ENCODE measurements at regions not wholly inside any gene's neighbourhood (a gene's known extent, or its start where the extent isn't known, plus 50 kb on each side); places are given as distances from the start of the nearest gene placed in this dataset.

DNA sequence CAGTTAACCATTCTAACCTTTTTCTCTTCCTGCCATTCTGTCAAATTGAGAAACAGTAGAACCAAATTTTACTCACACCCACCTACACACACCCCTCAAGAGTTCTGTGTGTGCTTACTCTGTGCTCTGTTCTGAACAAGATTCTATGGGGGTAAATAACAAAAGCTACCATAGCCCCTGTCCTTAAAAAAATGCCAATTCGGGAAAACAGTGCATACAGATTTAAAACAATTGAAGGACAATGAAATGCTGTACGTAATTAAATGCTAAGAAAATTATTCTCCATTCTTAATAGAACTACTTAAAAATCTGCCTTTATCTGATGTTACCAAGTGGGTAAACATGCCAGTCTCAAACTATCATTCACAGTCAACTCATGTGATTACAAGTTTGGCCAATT, 1107.5 kb downstream of the TUSC7 start:
- Histone ChIP-seq H3K36me3 (no peaks in the 10 kb centered on the region), H3K9me3 (no peaks in the 10 kb centered on the region), H3K4me3 (no peak overlapping the region), H3K4me1 (no peaks in the 10 kb centered on the region), H3K27me3 (replicated peaks in 1 of 7) (no peaks in the 10 kb centered on the region), H3K27ac (no peak overlapping the region)
- TF ChIP-seq CTCF (IDR thresholded peaks at IDR 0.05 in 8 of 11, conservative IDR thresholded peaks at IDR 0.05 in 3 of 11) (no peak), POLR2A (IDR thresholded peaks at IDR 0.05) (no peak), POLR2AphosphoS5 (IDR thresholded peaks at IDR 0.05) (no peak)
- WGBS, 5 donors = 59 to 89% (median 84%) methylated on average over 2 of the region's 2 CpGs
- intact Hi-C loops (cut with DNase I; ENCODE audit: low total_unique reads) = no loop called here
- no peak for DNase-seq

GRCh38 chr3:117818592-117818991, 1109.0 kb downstream of the TUSC7 start:
- H3K27me3 ChIP-seq (replicated peaks in 1 of 7) = no peaks in the 10 kb centered on the region
- no peak for DNase-seq
- H3K9me3 ChIP-seq = no peaks in the 10 kb centered on the region
- H3K4me1 ChIP-seq = no peaks in the 10 kb centered on the region
- TF ChIP-seq POLR2AphosphoS5 (IDR thresholded peaks at IDR 0.05) (no peak), CTCF (IDR thresholded peaks at IDR 0.05 in 8 of 11, conservative IDR thresholded peaks at IDR 0.05 in 3 of 11) (no peak), POLR2A (IDR thresholded peaks at IDR 0.05) (no peak)
- H3K4me3 ChIP-seq = no peak overlapping the region
- intact Hi-C loops (cut with DNase I; ENCODE audit: low total_unique reads) = no loop called here
- no peak overlapping the region for H3K27ac ChIP-seq
- WGBS, 5 donors = 91 to 100% (median 95%) methylated on average over 1 of the region's 1 CpG
- H3K36me3 ChIP-seq = no peaks in the 10 kb centered on the region

GRCh38 chr3:117820658-117821299, 1111.2 kb downstream of the TUSC7 start:
- DNase-seq = no peak
- no peaks in the 10 kb centered on the region for H3K9me3 ChIP-seq
- TF ChIP-seq POLR2A (IDR thresholded peaks at IDR 0.05) (no peak), CTCF (IDR thresholded peaks at IDR 0.05 in 8 of 11, conservative IDR thresholded peaks at IDR 0.05 in 3 of 11) (no peak), POLR2AphosphoS5 (IDR thresholded peaks at IDR 0.05) (no peak)
- H3K27ac ChIP-seq = no peak overlapping the region
- H3K4me3 ChIP-seq = no peak overlapping the region
- no peaks in the 10 kb centered on the region for H3K4me1 ChIP-seq
- intact Hi-C loops (cut with DNase I; ENCODE audit: low total_unique reads) = no loop called here
- H3K36me3 ChIP-seq = no peaks in the 10 kb centered on the region
- H3K27me3 ChIP-seq (replicated peaks in 1 of 7) = no peaks in the 10 kb centered on the region
- 70 to 80% (median 72%) methylated on average over 3 of the region's 3 CpGs for WGBS, 5 donors

GRCh38 chr3:117822416-117822815, 1112.8 kb downstream of the TUSC7 start:
- 88 to 100% (median 93%) methylated on average over 1 of the region's 1 CpG for WGBS, 5 donors

More at GRCh38 chr3:117822416-117822815, 1112.8 kb downstream of the TUSC7 start:
- Histone ChIP-seq H3K4me1 (no peaks in the 10 kb centered on the region), H3K27ac (no peak overlapping the region), H3K9me3 (no peaks in the 10 kb centered on the region), H3K4me3 (no peak overlapping the region), H3K27me3 (replicated peaks in 1 of 7) (no peaks in the 10 kb centered on the region), H3K36me3 (no peaks in the 10 kb centered on the region)
- DNase-seq = no peak
- intact Hi-C loops (cut with DNase I; ENCODE audit: low total_unique reads) = no loop called here
- no peak for TF ChIP-seq POLR2A (IDR thresholded peaks at IDR 0.05)
- TF ChIP-seq CTCF (IDR thresholded peaks at IDR 0.05 in 8 of 11, conservative IDR thresholded peaks at IDR 0.05 in 3 of 11) = no peak
- no peak for TF ChIP-seq POLR2AphosphoS5 (IDR thresholded peaks at IDR 0.05)

Measured in spleen (tissue), 11 donors.